ENCODE measurements at regions not wholly inside any gene's neighbourhood (a gene's known extent, or its start where the extent isn't known, plus 50 kb on each side); places are given as distances from the start of the nearest gene placed in this dataset.
"Not testable (repeated sequence)": the region's sequence is repeated elsewhere in the genome, so short reads cannot be mapped to it uniquely, and the experiment has no call there.

GRCh38 chr10:90086606-90087190 is 385.3 kb downstream of the KIF20B start:
- CTCF ChIA-PET = interaction anchor here (0.7 kb wide), 1 partner anchor 235 kb away, joined by 3 read pairs; no protein-coding TSS in a partner anchor
- H3K4me3 Mint-ChIP-seq; DNase-seq; H3K27ac Mint-ChIP-seq; H3K4me1 Mint-ChIP-seq; H3K27me3 Mint-ChIP-seq; POLR2A ChIA-PET; H3K36me3 Mint-ChIP-seq (ENCODE audit: low read depth); H3K9me3 Mint-ChIP-seq: not testable (repeated sequence)

- CTCF ChIA-PET = interaction anchor here (0.6 to 0.7 kb wide), 2 partner anchors 75 to 234 kb away, joined by 3 read pairs; no protein-coding TSS in a partner anchor
- H3K27me3 Mint-ChIP-seq = no peaks in the 10 kb centered on the region
- H3K36me3 Mint-ChIP-seq (ENCODE audit: low read depth) = no peaks in the 10 kb centered on the region
- H3K4me3 Mint-ChIP-seq = no peak overlapping the region
- no peaks in the 10 kb centered on the region for H3K9me3 Mint-ChIP-seq
- POLR2A ChIA-PET = no interaction called here
- H3K27ac Mint-ChIP-seq = no peak overlapping the region
- no peaks in the 10 kb centered on the region for H3K4me1 Mint-ChIP-seq
- DNase-seq = no peak
Measured at GRCh38 chr10:90087197-90088023, 386.0 kb downstream of the KIF20B start.

- POLR2A ChIA-PET = no interaction called here
- Mint-ChIP-seq H3K9me3 (no peaks in the 10 kb centered on the region), H3K27me3 (no peaks in the 10 kb centered on the region), H3K36me3 (ENCODE audit: low read depth) (no peaks in the 10 kb centered on the region), H3K27ac (no peak overlapping the region), H3K4me1 (no peaks in the 10 kb centered on the region), H3K4me3 (no peak overlapping the region)
- DNase-seq = no peak
- CTCF ChIA-PET = interaction anchor here (0.6 kb wide), 1 partner anchor 75 kb away, joined by 3 read pairs; no protein-coding TSS in a partner anchor
Measured at GRCh38 chr10:90088024-90088317, 386.6 kb downstream of the KIF20B start.

- CTCF ChIA-PET = interaction anchor here (0.6 kb wide), 1 partner anchor 443 kb away, joined by 3 read pairs; no protein-coding TSS in a partner anchor
- DNase-seq = no peak
Measured at GRCh38 chr10:90089719-90090118, 388.3 kb downstream of the KIF20B start.

GRCh38 chr10:90096196-90096595 is 394.8 kb downstream of the KIF20B start:
- DNase-seq = no peak
- CTCF ChIA-PET = no interaction called here
- POLR2A ChIA-PET = no interaction called here
- H3K36me3 Mint-ChIP-seq (ENCODE audit: low read depth) = no peaks in the 10 kb centered on the region
- H3K4me3 Mint-ChIP-seq = no peak overlapping the region
- no peaks in the 10 kb centered on the region for H3K9me3 Mint-ChIP-seq
- H3K27ac Mint-ChIP-seq = no peak overlapping the region
- peaks cover 2% of the 10 kb centered on the region for H3K27me3 Mint-ChIP-seq
- no peaks in the 10 kb centered on the region for H3K4me1 Mint-ChIP-seq

More at GRCh38 chr10:90089719-90090118, 388.3 kb downstream of the KIF20B start:
- Mint-ChIP-seq H3K9me3 (no peaks in the 10 kb centered on the region), H3K27me3 (no peaks in the 10 kb centered on the region), H3K4me1 (no peaks in the 10 kb centered on the region), H3K36me3 (ENCODE audit: low read depth) (no peaks in the 10 kb centered on the region), H3K27ac (no peak overlapping the region), H3K4me3 (no peak overlapping the region)
- POLR2A ChIA-PET = no interaction called here

GRCh38 chr10:90107581-90107980 is 406.2 kb downstream of the KIF20B start:
- H3K4me1 Mint-ChIP-seq; H3K9me3 Mint-ChIP-seq; H3K36me3 Mint-ChIP-seq (ENCODE audit: low read depth); CTCF ChIA-PET; H3K27me3 Mint-ChIP-seq; DNase-seq; POLR2A ChIA-PET; H3K4me3 Mint-ChIP-seq; H3K27ac Mint-ChIP-seq: not testable (repeated sequence)

- Mint-ChIP-seq H3K4me3 (no peak overlapping the region), H3K36me3 (ENCODE audit: low read depth) (no peaks in the 10 kb centered on the region)
Measured at GRCh38 chr10:90111671-90112070, 410.3 kb downstream of the KIF20B start.

GRCh38 chr10:90112681-90113080 is 411.3 kb downstream of the KIF20B start:
- DNase-seq = no peak
- CTCF ChIA-PET = no interaction called here
- Mint-ChIP-seq H3K27me3 (no peaks in the 10 kb centered on the region), H3K36me3 (ENCODE audit: low read depth) (no peaks in the 10 kb centered on the region), H3K9me3 (no peaks in the 10 kb centered on the region), H3K4me1 (no peaks in the 10 kb centered on the region), H3K4me3 (no peak overlapping the region), H3K27ac (no peak overlapping the region)
- POLR2A ChIA-PET = no interaction called here

More at GRCh38 chr10:90111671-90112070, 410.3 kb downstream of the KIF20B start:
- no peak for DNase-seq
- Mint-ChIP-seq H3K9me3 (no peaks in the 10 kb centered on the region), H3K27ac (no peak overlapping the region), H3K27me3 (no peaks in the 10 kb centered on the region), H3K4me1 (no peaks in the 10 kb centered on the region)
- ChIA-PET POLR2A (no interaction called here), CTCF (no interaction called here)

GRCh38 chr10:90118567-90118966 is 417.2 kb downstream of the KIF20B start:
- H3K27ac Mint-ChIP-seq; CTCF ChIA-PET; H3K36me3 Mint-ChIP-seq (ENCODE audit: low read depth); POLR2A ChIA-PET; H3K4me3 Mint-ChIP-seq; DNase-seq; H3K27me3 Mint-ChIP-seq; H3K4me1 Mint-ChIP-seq; H3K9me3 Mint-ChIP-seq: not testable (repeated sequence)

- H3K4me1 Mint-ChIP-seq; DNase-seq; CTCF ChIA-PET; POLR2A ChIA-PET; H3K9me3 Mint-ChIP-seq; H3K36me3 Mint-ChIP-seq (ENCODE audit: low read depth); H3K27ac Mint-ChIP-seq; H3K27me3 Mint-ChIP-seq; H3K4me3 Mint-ChIP-seq: not testable (repeated sequence)
Measured at GRCh38 chr10:90119631-90120280, 418.4 kb downstream of the KIF20B start.

GRCh38 chr10:90125456-90126255 is 424.3 kb downstream of the KIF20B start:
- H3K27me3 Mint-ChIP-seq = peaks cover 2% of the 10 kb centered on the region
- no peak for DNase-seq
- H3K4me3 Mint-ChIP-seq = no peak overlapping the region
- H3K4me1 Mint-ChIP-seq = no peaks in the 10 kb centered on the region
- H3K9me3 Mint-ChIP-seq = no peaks in the 10 kb centered on the region
- CTCF ChIA-PET = no interaction called here
- H3K27ac Mint-ChIP-seq = no peak overlapping the region
- POLR2A ChIA-PET = no interaction called here
- H3K36me3 Mint-ChIP-seq (ENCODE audit: low read depth) = no peaks in the 10 kb centered on the region

GRCh38 chr10:90126256-90126595 is 424.8 kb downstream of the KIF20B start:
- H3K27ac Mint-ChIP-seq = no peak overlapping the region
- no peaks in the 10 kb centered on the region for H3K9me3 Mint-ChIP-seq
- DNase-seq = no peak
- POLR2A ChIA-PET = no interaction called here
- H3K36me3 Mint-ChIP-seq (ENCODE audit: low read depth) = no peaks in the 10 kb centered on the region
- H3K4me1 Mint-ChIP-seq = no peaks in the 10 kb centered on the region
- peaks cover 2% of the 10 kb centered on the region for H3K27me3 Mint-ChIP-seq
- CTCF ChIA-PET = no interaction called here
- no peak overlapping the region for H3K4me3 Mint-ChIP-seq
